Right hindlimb (tissue), 1 donor: ENCODE measurements at regions not wholly inside any gene's neighbourhood (a gene's known extent, or its start where the extent isn't known, plus 50 kb on each side); places are given as distances from the start of the nearest gene placed in this dataset.

Experiments used
- DNase-seq: peaks from one replicate; pipeline ENCODE4 v3.0.0-alpha.2; 2018

GRCh38 chr2:18422432-18423165, 137.9 kb downstream of the RDH14 start:
- no peak for DNase-seq

- no peak for DNase-seq
Measured at GRCh38 chr2:18413676-18414396, 146.6 kb downstream of the RDH14 start.

DNA sequence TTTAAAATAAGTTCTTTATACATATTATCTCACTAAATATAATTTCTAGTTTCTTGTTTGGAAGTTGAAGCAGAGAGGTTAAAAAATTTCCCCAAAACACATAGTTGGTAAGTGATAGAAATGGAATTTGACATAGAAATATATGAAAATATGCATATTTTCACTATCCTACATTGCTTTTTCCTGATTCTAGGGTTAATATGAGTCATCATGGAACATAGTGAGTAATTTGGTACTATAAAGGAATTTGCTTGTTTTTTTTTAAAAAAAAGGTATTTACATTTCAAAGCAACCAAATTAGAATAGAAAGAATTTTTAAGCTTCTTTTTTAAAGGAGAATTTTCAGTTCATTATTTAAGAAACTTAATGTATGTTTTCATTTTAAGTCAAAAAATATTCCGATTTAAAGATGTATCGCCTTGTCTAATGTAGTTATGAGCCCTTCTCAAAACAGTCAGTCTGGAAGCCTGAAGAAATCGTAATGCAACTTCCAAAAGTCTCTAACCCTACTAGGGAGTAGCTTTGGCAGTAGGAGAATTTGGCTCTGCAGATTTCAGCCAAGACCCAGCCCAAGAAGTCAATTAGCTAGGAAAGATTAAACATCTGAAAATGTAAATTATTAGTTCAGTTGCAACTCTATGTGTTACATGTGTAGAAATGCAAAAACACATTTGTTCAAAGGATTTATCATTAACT, 147.3 kb downstream of the RDH14 start:
- no peak for DNase-seq

DNA sequence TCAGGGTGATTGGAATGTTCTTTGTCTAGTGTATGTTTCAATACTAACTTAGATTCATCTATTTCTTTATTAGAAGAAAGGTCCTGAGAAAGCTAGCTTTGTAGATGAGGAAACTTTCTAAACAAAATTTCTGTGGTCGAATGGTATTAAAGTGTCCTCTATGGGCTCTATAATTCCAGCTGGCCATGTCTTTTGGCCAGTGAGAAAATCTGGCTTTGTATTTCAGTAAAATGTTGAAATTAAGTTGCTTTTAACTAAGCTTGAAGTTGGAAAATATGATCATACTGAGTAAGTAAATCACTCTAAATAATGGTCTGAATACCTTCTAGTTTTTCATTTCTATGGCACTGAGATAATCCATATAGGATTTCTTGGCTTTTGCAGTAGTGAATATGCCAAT, 148.8 kb downstream of the RDH14 start:
- DNase-seq, result no peak

- no peak for DNase-seq
Measured at GRCh38 chr2:18410543-18410942, 149.9 kb downstream of the RDH14 start.

- peak; percentile 71 for DNase-seq
Measured at GRCh38 chr2:18408638-18409037, 151.8 kb downstream of the RDH14 start.

GRCh38 chr2:18406219-18406618, 154.2 kb downstream of the RDH14 start:
- no peak for DNase-seq

DNA sequence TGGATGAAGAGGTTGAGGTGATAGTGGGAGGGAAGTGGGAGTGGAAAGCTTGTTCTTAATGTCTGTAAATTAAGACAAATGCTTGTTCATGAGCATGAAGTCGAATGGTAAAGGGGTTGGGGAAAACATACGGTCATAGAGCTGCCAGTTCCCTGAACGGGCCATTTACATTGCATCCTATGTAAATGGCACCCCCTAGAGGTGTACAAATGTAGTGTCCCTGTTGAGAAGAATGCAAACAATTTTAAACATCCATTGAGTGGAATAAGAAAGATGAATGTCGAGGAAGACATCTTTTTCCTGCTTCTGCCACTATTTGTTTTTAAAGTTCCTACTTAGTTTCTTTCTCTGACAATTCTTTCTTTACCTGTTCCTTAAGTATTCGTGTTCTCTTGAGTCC, 155.7 kb downstream of the RDH14 start:
- DNase-seq, result no peak

GRCh38 chr2:18403921-18404522, 156.4 kb downstream of the RDH14 start:
- no peak for DNase-seq

GRCh38 chr2:18402831-18403230, 157.6 kb downstream of the RDH14 start:
- DNase-seq, result no peak

GRCh38 chr2:18401471-18401870, 159.0 kb downstream of the RDH14 start:
- DNase-seq, result no peak

DNA sequence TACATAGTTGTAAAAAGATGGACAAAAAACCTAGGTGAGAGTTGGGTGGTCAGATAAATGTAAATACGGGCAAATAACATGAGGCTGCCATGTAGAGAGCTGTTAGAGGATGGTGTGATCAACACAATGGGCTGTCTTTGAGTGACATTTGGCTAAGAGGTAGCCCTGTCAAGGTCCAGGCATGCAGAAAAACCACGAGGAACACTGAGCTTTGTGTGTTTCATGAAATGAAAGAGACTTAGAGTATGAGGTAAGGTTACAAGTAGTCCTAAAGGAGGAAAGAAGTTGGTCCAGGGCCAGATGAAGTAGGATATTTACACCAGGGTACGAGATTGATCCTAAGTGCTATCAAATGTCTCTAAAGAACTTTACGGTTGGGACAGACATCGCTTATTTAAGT, 160.9 kb downstream of the RDH14 start:
- no peak for DNase-seq

DNA sequence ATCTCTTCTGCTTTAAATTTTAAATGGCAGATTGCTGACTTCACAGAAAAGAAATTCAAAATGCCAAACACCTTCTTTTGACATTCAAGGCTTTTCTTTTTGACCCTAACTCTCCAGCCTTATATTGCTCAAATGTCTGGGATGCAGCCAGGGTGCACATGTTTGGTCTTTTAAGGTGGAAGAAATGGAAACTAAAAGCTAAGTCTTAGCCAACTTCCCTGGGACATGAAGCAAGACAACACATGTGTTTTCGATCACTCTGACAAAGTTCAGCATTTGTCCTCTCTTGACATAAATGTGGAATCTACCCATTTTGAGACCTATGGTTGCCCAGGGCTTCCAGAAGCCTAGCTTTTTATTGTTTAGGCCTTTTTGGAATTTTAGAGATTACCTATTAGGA, 161.6 kb downstream of the RDH14 start:
- no peak for DNase-seq

GRCh38 chr2:18396329-18397010, 164.0 kb downstream of the RDH14 start:
- DNase-seq, result peak; percentile 77

DNA sequence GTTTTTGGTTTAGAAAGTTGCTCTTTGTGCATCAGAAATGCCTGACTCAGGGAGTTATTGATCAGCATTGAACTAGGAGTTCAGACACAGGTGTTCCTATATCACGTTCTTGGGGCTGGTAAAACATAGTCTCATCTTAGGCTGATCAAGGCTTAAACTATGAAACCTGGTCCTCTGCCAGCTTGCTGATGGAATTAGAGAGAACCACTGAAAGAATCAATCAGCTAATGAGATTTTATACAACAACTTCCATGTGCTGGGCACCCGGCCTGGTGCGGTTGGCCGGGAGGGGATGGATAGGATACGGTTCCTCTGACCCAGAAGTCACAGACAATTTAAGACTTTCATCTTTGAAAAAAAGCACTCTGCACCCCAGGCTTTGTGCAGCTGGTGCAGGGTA, 164.9 kb downstream of the RDH14 start:
- DNase-seq, result no peak

GRCh38 chr2:18387441-18388206, 172.8 kb downstream of the RDH14 start:
- peak; percentile 86 for DNase-seq

DNA sequence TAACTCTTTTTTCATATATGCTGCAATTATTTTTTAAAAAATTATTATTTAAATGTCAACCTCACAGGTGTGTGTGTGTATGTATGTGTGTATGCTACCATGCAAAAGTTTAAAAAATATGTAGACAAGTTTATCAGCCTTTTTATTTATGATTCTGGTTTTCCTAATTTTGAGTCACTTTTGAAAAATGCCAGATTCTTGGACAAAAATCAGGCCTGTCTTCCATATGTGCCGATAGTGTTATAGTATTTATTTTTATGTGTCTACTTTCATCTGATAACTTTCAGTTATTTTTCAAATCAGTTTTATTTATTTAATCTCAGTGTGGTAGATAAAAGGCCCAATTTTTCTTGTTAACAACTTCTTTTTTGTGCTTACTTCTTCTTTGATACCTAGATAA, 176.2 kb downstream of the RDH14 start:
- no peak for DNase-seq

DNA sequence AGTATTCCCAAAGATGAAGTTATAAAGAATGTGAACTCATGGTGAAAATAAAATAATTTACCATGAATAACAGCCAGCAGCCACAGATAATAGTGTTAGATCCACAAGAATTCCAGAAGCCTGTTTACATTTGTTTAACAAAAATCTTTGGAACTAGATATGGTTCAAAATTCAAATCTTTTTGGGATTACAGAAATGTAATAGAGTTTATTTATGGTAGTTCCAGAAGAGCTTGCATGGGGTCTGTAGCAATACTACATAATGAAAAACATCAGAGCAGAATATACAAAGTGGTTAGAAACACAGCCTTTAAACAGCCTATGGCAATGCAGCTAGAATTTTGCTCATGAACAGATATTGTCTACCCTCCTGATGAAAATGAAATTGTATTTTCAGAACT, 179.1 kb downstream of the RDH14 start:
- DNase-seq, result no peak

DNA sequence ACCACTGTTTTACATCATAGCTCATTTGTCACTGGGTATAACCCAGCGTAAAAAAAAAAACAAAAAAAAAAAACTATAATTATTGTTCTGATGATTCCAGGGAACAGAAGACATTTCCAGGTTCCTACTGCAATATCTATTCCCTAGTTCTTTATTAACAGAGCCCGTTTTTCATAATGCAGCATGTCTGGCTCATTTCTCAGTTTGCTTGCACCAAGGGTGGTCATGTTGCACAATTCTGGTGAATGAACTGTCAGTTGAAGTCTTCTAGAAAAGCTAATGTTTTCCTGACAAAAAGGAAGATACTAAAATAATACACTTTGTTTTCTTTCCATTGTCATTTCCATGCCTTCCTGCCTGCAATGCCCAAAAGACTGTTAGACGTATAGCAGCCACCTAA, 180.1 kb downstream of the RDH14 start:
- no peak for DNase-seq

DNA sequence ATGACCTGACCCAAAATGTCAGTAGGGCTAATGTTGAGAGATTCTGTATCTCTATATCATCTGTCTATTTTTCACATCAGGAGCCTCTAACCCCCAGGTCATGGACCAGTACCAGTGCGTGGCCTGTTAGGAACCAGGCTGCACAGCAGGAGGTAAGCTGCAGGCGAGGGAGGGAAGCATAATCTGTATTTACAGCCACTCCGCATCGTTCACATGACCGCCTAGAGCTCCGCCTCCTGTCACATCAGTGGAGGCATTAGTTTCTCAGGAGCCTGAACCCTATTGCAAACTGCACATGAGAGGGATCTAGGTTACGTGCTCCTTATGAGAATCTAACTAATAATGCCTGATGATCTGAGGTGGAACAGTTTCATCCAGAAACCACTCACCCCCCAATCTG, 180.6 kb downstream of the RDH14 start:
- DNase-seq, result no peak

DNA sequence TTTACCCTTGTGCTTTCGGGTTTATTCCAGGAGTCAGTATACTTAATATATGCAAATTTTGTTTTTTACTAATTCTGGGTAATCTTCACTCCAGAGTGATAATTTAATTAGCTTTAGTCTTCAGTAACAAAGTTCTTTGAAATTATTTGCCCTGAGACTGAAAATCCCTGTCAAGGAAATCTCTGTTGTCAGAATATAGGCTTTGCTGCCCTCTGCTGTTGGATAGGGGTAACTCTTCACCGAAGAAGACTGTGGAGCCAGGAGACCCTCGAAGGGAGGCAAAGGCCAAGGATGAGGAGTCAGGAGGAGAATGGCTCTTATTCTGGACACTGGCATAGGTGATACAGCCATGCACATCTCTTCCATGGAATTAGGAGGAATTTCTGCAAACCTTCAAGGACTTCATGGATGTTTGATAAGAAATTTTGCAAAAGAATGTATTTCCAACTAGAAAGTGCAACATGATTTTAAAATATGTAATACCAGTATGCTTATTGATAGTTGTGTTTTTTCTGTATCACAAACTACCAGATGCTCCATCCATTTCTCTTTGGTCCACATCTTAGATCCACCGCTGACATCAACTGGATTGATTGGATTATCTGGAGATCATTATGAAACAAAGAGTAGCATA, 182.3 kb downstream of the RDH14 start:
- no peak for DNase-seq

- no peak for DNase-seq
Measured at GRCh38 chr2:18376936-18377335, 183.5 kb downstream of the RDH14 start.
